ENCODE measurements at regions not wholly inside any gene's neighbourhood (a gene's known extent, or its start where the extent isn't known, plus 50 kb on each side); places are given as distances from the start of the nearest gene placed in this dataset.
"Not testable (repeated sequence)": the region's sequence is repeated elsewhere in the genome, so short reads cannot be mapped to it uniquely, and the experiment has no call there.

DNA sequence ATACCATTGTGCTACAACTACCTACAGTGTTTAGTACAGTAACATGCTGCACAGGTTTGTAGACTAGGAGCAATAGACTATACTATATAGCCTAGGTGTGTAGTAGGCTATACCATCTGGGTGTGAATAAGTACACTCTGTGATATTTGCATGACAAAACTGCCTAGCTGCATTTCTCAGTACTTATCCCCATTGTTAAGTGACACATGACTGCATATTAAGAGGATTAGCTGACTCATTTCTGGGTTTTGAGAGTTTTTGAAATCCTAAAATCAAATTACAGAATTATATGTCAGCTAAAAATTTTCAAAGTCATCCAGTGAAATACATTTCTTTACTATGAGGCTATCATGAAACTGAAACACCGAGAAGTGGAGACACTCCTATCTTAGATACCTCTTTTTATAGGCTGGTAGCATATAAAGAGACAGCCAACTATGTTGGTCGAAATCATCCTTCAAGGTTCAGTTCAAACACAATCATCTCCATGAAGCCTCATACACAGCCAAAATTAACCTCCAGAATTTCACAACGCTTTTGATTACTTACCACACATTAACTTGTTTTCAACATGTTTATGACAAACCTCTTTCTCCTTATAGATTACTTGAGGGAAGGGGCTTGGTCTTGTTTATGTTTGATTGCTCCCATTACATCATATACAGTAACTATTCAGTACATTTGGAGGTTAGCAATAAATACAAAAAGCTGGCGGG, 89.8 kb upstream of the ANK3 start:
- DNase-seq (ENCODE audit: low read depth in 2 of 3, low spot score in 1 of 3), result no peak

DNA sequence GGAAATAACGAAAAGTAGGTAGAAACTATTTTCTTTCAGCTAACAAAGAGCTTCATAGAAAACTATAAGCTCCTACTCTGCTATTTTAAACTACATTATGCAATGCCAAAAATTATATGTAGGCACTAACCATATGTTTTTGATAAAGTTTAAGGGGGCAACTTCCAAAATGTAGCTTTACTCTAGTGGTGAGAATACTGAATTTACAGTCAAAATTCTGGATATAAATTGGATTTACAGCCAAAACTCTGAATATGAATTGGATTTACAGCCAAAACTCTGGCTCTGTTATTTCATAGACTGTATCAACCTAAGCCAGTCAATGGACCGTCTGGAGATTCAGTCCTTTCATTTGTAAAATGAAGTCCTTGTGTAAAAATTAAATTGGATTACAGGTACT, 86.8 kb upstream of the ANK3 start:
- no peak for DNase-seq (ENCODE audit: low read depth in 2 of 3, low spot score in 1 of 3)

DNA sequence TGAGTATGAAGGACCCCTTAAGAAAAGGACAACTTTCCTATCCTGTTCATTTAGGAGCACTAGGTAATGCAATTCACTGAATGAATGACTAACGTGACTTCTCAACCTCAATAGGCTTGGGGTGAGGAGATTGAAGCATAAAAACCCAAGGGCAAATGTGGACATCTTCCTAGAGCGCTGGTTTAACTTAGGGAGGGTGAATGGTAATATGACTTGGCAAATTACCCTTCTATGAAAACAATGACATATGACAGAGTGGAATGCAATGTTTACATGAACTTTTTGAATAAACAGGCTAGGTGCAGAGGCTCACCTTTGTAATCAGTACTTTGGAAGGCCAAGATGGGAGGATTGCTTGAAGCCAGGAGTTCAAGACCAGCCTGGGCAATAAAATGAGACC, 83.9 kb upstream of the ANK3 start:
- no peak for DNase-seq (ENCODE audit: low read depth in 2 of 3, low spot score in 1 of 3)

DNA sequence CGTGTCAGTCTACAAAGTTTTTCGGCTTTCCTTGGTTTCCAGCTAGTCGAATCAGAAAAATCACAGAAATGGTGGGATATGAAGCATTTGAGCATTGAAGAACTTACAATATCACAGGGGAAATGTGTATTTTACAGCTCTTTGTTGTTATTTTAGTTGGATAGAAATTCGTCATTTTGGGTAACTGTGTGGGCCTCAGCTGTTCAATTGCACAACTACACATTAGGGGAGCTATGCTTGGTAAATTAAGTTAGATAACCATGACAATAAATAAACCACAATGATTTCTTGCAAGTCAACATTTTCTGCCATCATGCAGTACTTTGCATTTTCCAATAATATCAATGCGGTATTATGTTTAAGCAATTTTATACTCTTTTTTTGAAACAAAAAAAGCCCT, 80.4 kb upstream of the ANK3 start:
- DNase-seq (ENCODE audit: low read depth in 2 of 3, low spot score in 1 of 3), result no peak

DNA sequence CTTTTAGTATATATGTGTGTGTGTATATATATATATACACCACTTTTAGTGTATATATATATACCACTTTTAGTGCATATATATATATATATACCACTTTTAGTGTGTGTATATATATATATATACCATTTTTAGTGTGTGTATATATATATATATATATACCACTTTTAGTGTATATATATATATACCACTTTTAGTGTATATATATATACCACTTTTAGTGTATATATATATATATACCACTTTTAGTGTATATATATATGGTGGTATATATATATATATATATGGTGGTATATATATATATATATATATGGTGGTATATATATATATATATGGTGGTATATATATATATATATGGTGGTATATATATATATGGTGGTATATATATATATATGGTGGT, 79.5 kb upstream of the ANK3 start:
- DNase-seq (ENCODE audit: low read depth in 2 of 3, low spot score in 1 of 3), result not testable (repeated sequence)

DNA sequence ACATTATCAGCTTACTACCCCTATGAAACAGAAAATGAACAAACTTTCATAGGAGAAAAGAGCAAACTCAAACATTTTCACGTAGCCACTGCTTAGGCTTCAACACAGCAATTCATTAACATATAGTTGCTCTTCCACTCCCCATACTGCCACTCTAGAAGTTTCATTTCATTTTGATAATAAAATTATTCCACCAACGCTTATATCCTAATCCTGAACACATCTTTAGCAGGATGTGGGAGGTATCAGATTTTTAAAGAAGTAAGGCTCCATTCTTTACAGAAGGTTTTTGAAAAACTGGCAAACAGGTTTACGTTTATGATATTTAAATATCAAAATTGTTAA, 77.5 kb upstream of the ANK3 start:
- DNase-seq (ENCODE audit: low read depth in 2 of 3, low spot score in 1 of 3), result no peak

DNA sequence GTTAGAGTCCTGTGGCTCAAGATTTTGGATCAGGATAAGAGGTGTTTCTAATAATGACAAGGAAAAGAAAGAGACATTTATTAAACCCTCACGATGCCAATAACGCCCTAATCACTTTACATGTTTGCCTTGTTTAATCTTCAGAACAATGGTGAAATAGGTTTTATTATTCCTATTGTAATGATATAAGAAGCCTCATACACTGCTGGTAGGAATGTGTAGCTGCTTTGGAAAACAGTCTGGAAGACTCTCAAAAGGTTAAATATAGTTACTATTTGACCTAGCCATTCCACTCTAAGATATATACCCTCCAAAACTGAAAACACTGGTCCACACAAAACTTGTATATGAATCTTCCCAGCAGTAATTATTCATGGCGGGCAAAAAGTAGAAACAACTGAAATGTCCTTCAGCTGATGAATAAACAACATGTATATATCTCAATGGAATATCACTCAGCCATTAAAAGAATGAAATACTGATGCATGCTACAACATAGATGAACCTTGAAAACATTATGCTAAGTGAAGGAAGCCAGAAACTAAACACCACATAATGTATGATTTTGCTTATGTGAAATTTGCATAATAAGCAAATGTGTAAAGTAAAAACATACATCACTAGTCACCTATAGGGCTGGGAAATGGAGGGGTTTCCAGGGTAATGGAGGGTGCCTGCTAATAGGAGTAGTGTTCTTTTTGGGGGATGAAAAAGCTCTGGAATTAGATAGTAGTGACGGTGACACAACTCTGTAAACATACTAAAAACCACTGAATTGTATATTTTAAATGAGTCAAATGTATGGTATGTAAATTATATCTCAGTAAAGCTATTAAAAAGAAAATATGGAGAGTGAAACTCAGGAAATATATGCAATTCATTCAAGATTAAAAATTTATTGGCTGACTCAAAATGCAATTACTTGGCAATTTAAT, 76.9 kb upstream of the ANK3 start:
- DNase-seq (ENCODE audit: low read depth in 2 of 3, low spot score in 1 of 3), result no peak

DNA sequence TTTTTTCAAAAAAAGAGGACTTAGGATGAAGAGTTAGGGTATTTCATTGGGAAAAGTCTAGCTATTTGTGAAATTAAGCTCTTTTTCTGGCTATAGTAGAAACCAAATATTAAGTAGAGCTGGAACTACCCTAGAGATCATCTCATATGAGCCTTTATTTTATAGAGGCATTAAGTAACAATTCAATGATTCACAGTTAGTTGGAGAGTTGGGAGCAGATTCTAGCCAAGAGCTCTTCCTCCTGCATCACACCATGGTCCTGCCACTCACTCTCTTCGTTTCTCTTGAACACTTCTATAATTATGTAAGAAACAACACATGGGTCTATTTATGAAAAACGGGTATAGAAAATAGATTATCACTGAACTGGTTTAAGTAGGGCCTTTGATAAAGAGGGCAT, 76.1 kb upstream of the ANK3 start:
- DNase-seq (ENCODE audit: low read depth in 2 of 3, low spot score in 1 of 3), result no peak

DNA sequence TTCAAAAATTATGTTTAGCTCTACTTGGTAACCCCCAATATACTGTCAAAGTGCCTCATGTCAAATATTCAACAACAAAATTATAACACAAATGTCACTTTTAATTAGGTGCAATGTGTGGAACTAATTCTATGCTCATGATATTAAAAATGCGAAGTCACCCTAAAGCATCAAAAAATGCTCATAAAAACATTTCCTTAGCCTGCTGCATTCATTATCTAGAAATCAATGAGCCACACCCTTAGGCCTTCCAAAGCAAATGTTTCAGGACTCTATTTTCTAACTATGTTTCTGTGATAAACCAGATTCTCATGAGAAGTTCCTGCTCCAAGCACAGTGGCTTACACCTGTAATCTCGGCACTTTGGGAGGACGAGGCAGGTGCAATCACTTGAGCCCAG, 75.0 kb upstream of the ANK3 start:
- DNase-seq (ENCODE audit: low read depth in 2 of 3, low spot score in 1 of 3), result no peak

DNA sequence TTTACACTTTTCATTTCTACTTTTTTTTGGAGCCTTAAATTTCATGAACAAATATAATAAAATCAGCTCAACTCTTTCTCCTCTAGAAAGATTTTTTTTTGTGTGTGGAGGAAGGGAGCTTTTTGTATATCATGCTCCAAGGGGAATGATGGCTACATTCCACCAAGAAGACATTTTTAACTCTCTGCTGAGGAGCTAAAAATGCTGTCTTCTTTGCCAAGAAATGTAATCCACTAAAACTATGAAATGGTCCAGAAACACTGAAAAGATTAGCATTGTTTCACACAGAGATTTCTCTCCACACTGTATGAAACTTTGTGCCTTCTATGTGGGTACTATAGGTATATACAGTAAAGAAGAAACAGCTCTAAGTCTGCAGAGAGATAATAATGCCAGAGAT, 74.1 kb upstream of the ANK3 start:
- DNase-seq (ENCODE audit: low read depth in 2 of 3, low spot score in 1 of 3), result no peak

DNA sequence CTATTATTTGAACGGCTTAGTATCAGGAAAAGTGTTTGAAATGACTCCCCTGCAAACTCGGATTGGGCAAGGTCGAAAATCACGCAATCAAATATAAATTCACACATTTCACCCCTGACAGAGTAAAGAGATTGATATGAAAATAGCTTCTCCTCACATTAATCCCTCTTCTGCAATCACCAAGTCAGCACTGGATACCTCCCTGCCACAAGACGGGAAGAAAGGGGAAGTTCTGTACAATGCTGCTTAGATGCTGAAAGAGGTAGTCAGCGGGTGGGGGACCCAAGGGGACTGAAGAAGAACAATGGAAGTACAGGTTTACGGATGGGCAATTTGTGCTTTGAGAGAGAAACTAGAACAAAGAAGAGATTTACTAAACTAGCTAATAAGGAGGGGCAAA, 72.0 kb upstream of the ANK3 start:
- no peak for DNase-seq (ENCODE audit: low read depth in 2 of 3, low spot score in 1 of 3)

DNA sequence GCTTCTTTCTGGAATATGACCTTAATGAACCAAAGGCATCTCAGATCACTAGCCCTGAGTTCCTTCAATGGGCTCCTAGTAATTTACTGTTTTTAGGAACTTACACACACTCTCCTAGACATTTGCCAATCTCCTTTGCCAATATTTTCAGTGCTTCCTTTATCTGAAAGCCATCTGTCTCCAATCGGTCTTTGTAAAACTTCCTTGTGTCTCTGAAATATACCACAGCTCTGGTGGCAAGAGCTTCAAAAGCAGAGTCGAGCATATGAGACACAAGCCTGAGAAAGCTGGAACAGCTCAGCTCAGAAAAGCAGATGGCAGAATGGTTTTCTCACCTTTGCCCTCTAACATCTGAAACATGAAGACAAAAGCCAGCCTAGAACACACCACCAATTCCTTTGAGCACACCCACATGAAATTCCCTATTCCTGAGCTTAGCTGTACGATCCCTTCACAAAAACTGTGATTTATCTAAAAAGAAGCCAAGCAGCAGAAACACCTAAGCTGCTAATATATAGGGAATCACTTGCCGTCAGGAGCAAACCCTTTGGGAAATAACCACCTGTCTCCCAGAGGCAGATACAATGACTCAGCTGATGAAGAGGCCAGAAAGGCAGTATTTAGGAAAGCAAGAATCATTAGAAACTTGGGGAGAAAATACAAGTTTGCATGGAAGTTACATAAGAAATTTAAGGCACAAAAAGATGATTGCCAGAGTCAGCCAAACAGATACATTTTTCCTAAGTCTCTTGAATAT, 70.2 kb upstream of the ANK3 start:
- no peak for DNase-seq (ENCODE audit: low read depth in 2 of 3, low spot score in 1 of 3)

DNA sequence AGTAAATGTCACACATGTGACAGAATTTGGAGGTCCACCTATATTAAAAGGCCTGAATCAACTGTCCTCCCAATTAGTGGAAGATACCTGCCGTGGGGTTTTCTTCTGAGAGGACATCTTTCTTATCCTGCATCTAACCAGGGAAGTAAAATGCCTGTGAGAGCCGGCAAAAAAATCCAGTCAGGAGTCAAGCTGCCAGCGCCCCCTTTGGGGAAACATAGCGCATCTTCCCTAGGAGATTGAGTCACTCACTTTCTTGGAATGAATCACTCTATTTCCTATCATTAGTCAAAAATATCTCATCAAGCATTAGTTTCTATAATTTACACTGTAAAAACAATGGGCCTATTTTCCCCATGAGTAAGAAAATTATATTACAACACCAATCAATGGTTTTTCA, 66.4 kb upstream of the ANK3 start:
- no peak for DNase-seq (ENCODE audit: low read depth in 2 of 3, low spot score in 1 of 3)

DNA sequence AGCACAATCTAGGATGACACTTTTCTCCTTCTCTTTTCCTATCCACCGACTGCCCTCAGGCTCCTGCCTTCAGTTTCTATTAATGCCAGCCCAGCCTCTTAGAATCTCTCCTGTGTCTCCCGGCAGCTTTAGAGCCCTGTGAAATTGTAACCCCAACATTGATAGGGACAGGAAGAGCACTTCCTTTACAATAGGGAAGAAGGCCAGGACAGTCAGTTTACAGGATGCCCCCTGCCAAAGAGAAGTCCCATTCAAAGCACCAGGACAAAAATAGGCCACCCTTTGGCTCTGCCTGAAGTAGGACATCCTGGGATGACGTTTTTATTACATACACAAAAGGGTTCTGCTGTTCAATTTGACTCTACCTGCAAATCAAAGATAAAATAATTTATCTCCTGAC, 64.7 kb upstream of the ANK3 start:
- no peak for DNase-seq (ENCODE audit: low read depth in 2 of 3, low spot score in 1 of 3)

DNA sequence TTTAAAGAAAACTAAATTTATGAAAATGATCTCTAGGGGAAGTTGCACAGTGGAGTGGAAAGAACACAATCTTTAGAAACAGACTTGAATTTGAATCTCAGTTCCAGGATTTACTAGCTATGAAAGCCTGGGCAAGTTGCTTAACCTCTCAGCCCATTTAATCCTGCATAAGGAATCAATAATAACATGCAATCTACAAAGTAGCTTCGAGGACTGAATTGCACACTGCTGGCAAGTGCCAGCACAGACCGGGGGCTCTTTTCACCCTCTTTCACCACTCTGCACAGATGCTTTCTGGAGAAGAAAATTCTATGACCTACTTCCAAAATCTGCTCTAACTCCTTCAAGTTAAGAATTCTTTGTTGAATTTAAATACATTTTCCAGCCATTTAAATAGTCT, 63.4 kb upstream of the ANK3 start:
- no peak for DNase-seq (ENCODE audit: low read depth in 2 of 3, low spot score in 1 of 3)

DNA sequence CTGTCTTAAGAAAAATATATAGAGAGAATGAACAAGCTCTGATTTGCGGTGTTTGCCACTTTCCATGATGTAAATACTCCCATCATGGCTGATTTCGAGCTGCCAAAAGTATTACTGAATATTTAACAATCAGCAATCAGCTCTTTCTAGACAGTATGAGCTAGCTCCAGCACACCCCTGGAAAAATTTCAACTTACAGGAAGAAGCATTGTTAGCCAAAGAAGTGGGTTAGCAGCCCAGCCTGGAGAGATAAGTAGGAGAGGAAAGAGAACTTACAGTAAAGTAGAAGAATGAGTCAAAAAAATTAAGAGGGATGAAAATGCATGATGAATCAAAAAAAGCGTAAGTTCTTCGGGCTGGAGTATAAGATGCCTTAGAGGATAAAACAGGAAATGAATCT, 60.6 kb upstream of the ANK3 start:
- DNase-seq (ENCODE audit: low read depth in 2 of 3, low spot score in 1 of 3), result no peak

DNA sequence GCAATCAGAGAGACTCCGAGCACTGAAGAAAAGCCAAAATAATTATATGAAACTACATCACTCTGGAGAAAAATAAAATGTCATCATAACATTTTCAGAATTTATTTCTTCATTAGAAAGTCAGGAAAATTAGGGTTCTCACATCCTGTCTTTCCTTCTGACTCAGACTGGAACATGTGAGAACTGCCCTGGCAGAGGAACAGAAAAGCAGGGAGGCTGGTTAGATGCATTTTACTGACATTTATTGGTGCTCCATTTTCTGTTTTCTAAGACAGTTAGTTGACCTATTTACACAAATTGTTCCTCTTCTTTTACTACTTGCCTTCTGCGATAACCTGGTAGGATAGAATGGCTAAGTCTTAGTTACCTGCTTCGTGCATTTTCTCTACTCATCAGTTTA, 58.6 kb upstream of the ANK3 start:
- no peak for DNase-seq (ENCODE audit: low read depth in 2 of 3, low spot score in 1 of 3)

DNA sequence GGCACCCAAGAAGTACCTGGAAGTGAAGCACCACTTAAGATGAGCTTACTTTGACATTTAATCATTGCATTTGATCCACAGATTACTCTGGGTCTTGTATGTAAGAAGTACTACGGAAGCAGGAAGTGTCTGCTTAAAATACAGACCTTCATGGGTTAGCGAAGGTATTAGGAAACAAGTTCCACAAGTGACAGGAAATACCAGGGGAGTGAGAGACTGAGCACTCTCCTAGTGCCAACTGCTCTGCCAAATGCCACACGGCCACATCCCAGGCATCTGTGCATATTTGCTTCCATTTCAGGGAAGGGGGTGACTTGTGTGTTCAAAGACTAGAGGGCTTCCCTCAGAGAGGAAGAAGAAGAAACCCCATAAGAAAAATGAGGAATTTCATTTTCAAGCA, 57.2 kb upstream of the ANK3 start:
- DNase-seq (ENCODE audit: low read depth in 2 of 3, low spot score in 1 of 3), result no peak

DNA sequence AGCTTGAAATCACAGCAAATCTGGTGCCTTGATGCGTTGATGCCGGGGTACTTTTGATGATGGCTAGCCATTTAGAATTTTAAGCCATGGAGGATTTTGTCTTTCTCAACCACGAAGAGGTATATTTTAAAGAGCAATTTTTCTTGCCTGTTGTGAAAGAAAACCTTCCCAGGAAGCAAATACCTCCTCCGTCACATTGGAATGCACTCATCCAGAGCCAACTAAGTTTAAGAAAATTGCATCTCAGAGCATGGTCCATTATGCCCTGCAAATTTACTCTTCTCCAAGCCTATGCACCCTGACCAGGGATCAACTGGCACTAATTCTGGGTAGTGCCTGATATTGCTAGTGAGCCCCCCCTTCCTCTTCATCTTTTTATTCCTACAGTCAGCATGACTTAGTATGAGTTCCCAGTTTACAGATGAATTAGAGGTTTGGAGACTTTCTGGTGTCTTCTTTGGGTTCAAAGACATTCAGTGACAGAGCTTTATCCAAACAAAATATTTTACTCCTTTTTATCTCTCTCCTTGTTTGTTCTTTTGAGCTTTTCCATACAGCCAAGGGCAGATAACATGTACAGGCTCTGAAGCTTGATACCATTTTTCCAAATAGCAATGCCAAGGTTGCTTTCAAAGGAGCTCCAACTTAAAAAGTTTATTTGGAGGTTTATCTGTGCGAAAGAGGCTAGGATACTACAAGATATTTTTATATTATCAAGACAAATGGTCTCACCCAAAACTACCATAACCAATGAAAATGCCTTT, 56.6 kb upstream of the ANK3 start:
- DNase-seq (ENCODE audit: low read depth in 2 of 3, low spot score in 1 of 3), result no peak

DNA sequence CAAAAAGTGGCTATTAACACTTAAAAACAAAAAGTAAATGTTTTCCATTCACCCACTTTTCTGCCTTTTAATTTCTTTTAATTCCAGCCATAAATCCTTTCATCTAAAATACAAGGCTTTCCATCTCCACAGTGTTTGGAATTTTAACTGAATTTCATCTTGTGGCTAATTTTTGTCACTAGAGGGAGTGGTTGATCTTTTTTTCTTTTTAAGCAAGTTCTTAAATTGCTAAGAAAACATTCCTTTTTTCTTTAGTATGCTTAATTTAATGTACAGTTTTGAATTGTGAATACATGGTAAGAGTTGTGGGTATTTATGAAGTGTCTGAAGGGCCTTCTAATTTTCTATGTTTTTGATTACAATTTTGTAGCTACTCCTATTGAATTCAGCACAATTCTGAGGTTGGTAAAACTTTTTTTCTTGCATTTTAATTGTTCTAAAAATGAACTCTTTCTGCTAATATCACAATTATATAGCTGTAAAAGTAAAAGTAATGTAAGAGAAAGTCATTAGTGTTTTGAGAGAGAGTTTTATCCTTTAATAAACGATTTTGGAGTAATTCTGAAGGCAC, 54.9 kb upstream of the ANK3 start:
- DNase-seq (ENCODE audit: low read depth in 2 of 3, low spot score in 1 of 3), result no peak

DNA sequence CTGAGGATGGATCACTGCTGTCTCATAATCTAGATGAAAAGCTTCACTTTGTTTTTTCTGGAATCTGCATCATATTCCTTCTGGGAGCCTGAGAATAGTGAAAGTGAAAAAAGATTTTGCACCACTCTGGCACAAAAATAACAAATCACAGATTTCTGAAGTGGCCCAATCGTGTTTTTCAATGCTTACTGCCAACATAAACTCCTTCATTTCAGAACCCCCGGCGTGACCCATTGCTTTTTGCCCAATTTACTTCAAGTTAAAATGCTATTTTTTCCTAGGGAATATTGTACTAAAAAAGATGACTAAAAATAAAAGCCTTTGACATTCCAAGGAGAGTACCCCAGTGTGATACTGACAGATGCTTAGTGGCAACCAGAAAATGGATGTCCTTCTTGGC, 53.7 kb upstream of the ANK3 start:
- no peak for DNase-seq (ENCODE audit: low read depth in 2 of 3, low spot score in 1 of 3)
